ENCODE measurements at regions not wholly inside any gene's neighbourhood (a gene's known extent, or its start where the extent isn't known, plus 50 kb on each side); places are given as distances from the start of the nearest gene placed in this dataset.

DNA sequence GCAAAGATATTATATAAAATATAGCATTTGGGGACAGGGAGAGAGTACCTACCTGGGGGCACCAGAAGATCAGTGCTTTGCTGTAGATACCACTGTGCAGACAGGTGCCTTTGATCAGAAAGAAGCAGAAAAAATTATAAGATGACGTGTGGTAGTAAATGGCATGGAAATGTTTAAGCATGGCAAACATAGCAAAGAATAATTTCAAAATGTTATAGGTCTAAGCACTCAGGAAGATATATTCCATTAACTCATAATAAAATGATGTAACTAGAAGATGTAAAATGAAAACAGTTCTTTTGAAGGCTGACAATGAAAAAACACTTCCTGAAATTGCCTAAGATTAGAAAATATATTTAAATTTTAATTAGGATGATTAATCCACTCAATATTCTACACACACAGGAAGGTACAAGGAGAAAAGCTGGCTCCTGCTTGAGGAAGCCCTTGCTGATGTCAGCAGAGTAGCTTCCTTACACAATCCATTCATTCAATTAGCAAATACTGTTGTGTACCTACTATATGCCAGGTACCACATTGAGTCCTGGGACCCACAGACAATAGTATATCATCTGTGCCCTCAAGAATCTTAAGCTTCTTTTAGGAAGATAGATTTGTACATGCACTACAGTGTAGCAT is 290.2 kb upstream of the CNR1 start:
- Histone ChIP-seq H3K9me3 (no peaks in the 10 kb centered on the region), H3K4me3 (no peak overlapping the region), H3K4me1 (no peaks in the 10 kb centered on the region), H3K27ac (no peak overlapping the region), H3K36me3 (no peaks in the 10 kb centered on the region), H3K27me3 (no peaks in the 10 kb centered on the region)
- no peak for TF ChIP-seq POLR2A (IDR thresholded peaks at IDR 0.05)
- TF ChIP-seq, protein P1, sequence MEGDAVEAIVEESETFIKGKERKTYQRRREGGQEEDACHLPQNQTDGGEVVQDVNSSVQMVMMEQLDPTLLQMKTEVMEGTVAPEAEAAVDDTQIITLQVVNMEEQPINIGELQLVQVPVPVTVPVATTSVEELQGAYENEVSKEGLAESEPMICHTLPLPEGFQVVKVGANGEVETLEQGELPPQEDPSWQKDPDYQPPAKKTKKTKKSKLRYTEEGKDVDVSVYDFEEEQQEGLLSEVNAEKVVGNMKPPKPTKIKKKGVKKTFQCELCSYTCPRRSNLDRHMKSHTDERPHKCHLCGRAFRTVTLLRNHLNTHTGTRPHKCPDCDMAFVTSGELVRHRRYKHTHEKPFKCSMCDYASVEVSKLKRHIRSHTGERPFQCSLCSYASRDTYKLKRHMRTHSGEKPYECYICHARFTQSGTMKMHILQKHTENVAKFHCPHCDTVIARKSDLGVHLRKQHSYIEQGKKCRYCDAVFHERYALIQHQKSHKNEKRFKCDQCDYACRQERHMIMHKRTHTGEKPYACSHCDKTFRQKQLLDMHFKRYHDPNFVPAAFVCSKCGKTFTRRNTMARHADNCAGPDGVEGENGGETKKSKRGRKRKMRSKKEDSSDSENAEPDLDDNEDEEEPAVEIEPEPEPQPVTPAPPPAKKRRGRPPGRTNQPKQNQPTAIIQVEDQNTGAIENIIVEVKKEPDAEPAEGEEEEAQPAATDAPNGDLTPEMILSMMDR (IDR thresholded peaks at IDR 0.05), result no peak
- DNase-seq, result no peak

DNA sequence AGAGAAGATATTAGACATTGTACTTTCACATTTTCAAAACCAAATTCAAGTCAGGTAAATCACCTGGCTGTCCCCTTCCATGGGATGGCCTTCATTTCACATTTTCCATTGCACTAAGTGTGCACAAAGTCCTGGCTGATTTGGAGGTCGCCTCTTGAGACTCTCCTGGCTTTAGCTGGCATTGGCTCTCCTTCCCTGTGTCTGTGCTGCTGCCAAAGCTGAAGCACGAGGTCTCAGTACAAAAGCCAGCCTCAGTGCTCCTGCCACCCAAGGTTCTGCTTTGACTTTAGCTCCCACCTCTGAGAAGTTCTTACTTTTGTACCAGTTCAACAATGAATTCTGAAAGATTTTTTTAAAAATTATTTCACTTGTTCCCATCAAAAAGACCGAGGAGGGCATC is 289.2 kb upstream of the CNR1 start:
- H3K27me3 ChIP-seq, result no peaks in the 10 kb centered on the region
- H3K4me3 ChIP-seq, result no peak overlapping the region
- TF ChIP-seq, protein P1 (IDR thresholded peaks at IDR 0.05), result no peak
- TF ChIP-seq POLR2A (IDR thresholded peaks at IDR 0.05), result no peak
- no peak for DNase-seq
- no peaks in the 10 kb centered on the region for H3K4me1 ChIP-seq
- no peaks in the 10 kb centered on the region for H3K9me3 ChIP-seq
- no peak overlapping the region for H3K27ac ChIP-seq
- H3K36me3 ChIP-seq, result no peaks in the 10 kb centered on the region

- TF ChIP-seq, protein P1 (IDR thresholded peaks at IDR 0.05), result no peak
- no peak for TF ChIP-seq POLR2A (IDR thresholded peaks at IDR 0.05)
- Histone ChIP-seq H3K4me1 (no peaks in the 10 kb centered on the region), H3K9me3 (no peaks in the 10 kb centered on the region), H3K27me3 (no peaks in the 10 kb centered on the region), H3K36me3 (no peaks in the 10 kb centered on the region), H3K27ac (no peak overlapping the region), H3K4me3 (no peak overlapping the region)
- DNase-seq, result no peak
Measured at GRCh38 chr6:88454658-88455057, 288.5 kb upstream of the CNR1 start.

DNA sequence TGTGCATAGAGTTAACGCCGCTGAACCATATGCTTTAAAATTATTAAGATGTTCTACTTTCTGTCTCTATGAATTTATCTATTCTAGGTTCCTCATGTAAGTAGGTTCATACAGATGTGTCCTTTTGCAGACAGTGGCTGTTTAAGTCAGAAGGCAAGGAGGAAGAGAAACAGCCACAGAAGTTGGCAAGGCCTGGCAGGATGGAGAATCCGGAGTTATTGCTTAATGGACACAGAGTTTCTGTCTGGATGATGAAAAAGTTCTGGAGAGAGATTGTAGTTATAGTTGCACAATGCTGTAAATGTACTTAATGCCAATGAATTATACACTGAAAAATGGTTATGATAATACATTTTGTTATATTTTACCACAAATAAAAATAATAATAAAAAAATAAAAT is 283.6 kb upstream of the CNR1 start:
- no peak overlapping the region for H3K4me3 ChIP-seq
- no peaks in the 10 kb centered on the region for H3K4me1 ChIP-seq
- no peaks in the 10 kb centered on the region for H3K9me3 ChIP-seq
- TF ChIP-seq, protein P1 (IDR thresholded peaks at IDR 0.05), result no peak
- no peaks in the 10 kb centered on the region for H3K36me3 ChIP-seq
- H3K27ac ChIP-seq, result no peak overlapping the region
- no peak for DNase-seq
- H3K27me3 ChIP-seq, result no peaks in the 10 kb centered on the region

- Histone ChIP-seq H3K27ac (no peak overlapping the region), H3K27me3 (no peaks in the 10 kb centered on the region), H3K36me3 (no peaks in the 10 kb centered on the region), H3K4me1 (no peaks in the 10 kb centered on the region), H3K9me3 (no peaks in the 10 kb centered on the region), H3K4me3 (no peak overlapping the region)
- TF ChIP-seq POLR2A (IDR thresholded peaks at IDR 0.05), result no peak
- TF ChIP-seq, protein P1 (IDR thresholded peaks at IDR 0.05), result no peak
- DNase-seq, result no peak
Measured at GRCh38 chr6:88445188-88445965, 279.2 kb upstream of the CNR1 start.

Measured in Peyer's patch (tissue), 4 donors.